ENCODE measurements at regions not wholly inside any gene's neighbourhood (a gene's known extent, or its start where the extent isn't known, plus 50 kb on each side); places are given as distances from the start of the nearest gene placed in this dataset.
"Not testable (repeated sequence)": the region's sequence is repeated elsewhere in the genome, so short reads cannot be mapped to it uniquely, and the experiment has no call there.

DNA sequence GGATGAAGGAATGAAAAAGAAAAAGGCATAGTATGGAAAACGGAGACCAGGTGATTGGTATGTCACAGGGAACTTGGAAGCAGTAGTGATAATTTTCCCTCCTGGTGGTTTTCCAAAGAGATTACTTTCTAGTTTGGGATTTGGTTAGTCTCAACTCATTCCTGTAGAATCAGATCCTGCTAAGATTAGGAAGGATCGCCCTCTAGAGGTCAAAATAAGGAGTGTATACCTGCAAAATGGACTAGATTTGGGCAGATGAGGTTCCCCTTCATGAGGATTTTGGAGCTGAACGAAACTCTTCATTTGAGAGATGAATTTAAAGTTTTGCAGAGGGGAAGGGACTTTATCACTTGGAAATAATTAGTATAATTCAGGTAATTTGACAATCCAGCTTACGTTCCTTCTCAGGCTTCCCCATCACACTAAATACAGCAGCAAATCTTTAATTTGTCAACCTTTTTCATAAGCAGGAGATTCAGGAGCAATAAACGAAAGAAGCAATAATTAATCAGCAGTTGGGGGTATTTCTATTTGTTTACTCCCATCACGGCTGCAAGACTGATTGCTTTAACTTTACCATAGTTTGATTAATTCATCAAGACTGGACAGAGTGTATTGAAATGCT lies 65.2 kb downstream of the CCDC195 start:
- peak; percentile 56 for DNase-seq

DNA sequence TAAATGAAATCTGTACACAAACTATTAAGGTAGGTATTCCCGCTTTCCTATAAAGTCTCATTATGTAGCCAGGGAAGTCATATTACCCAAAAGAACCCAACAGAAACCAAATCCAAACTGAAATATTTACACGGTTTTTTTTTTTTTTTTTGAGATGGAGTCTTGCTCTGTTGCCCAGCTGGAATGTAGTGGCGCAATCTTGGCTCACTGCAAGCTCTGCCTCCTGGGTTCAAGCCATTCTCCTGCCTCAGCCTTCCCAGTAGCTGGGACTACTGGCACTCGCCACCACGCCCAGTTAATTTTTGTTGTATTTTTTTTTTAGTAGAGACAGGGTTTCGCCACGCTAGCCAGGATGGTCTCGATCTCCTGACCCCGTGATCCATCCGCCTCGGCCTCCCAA lies 62.5 kb upstream of the CUL3 start:
- not testable (repeated sequence) for DNase-seq

- no peak for DNase-seq
Measured at GRCh38 chr2:224646242-224646846, 61.2 kb upstream of the CUL3 start.

DNA sequence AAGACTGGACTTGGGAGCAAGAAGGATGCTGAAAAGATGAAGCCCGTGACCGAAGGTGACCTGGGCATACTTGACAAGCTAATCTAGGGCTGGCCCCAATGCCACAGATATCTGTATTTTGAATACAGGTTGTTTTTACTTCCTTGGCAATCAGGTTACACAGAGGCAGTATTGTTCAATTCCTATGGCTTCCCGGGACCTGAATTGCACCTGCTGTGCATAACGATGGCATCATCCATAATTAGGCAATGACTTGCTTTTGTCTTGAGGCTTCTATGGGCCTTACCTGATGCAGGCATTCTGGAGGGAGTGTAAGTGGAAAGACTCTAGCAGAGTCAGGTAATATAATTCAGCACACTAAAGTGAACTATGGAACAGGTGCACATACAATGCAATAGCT lies 60.6 kb upstream of the CUL3 start:
- DNase-seq, result no peak

GRCh38 chr2:224640679-224641078 lies 55.5 kb upstream of the CUL3 start:
- no peak for DNase-seq

- no peak for DNase-seq
Measured at GRCh38 chr2:224638301-224638823, 53.2 kb upstream of the CUL3 start.

Measured in NCI-H2029 treated with DMSO at 0.1 percent for 48 hours (cell line).